PC-3 (cell line): ENCODE measurements at regions not wholly inside any gene's neighbourhood (a gene's known extent, or its start where the extent isn't known, plus 50 kb on each side); places are given as distances from the start of the nearest gene placed in this dataset.

Experiments
- ATAC-seq: fragments of 200-7000 bp; cut with Tn5 transposase; 2 replicates; pipeline ENCODE4 v1.9.1; 2020; ENCODE audit warnings: mild to moderate bottlenecking, moderate library complexity
- BruUV-seq: library from RNA; stranded (reverse); fragments of 400-500 nt; replicated peaks from 2 replicates; lab custom pipeline; 2021; lab: Mats Ljungman, UMichigan
- CTCF ChIA-PET: fragments of 300-600 bp; sonication (Branson Sonifier 250); formaldehyde crosslinking; loops from one replicate; lab custom pipeline; 2022; ENCODE audit warnings: antibody characterized with exemption; lab: Charles Lee
- POLR2A ChIA-PET: fragments of 300-600 bp; sonication (Branson Sonifier 250); formaldehyde crosslinking; loops from one replicate; lab custom pipeline; 2022; ENCODE audit warnings: antibody characterized with exemption; ENCODE audit not compliant: unreplicated experiment; lab: Charles Lee
- DNase-seq: peaks from one replicate; pipeline ENCODE4 v3.0.0-alpha.2; 2015
- H2AFZ ChIP-seq: fragments of 300-600 bp; sonication (generic); 2 replicates; pipeline ENCODE4 v1.6.0; 2016; ENCODE audit warnings: antibody characterized with exemption, low read length
- H3F3A ChIP-seq: fragments of 300-600 bp; sonication (generic); one replicate; pipeline ENCODE4 v1.6.0; 2017; ENCODE audit warnings: antibody characterized with exemption, low read length, control low read depth, mild to moderate bottlenecking; ENCODE audit not compliant: unreplicated experiment
- H3K27ac ChIP-seq: fragments of 300-600 bp; sonication (generic); 2 replicates; pipeline ENCODE4 v1.5.1; 2016; ENCODE audit warnings: mild to moderate bottlenecking, low read length
- H3K27me3 ChIP-seq: fragments of 300-600 bp; sonication (generic); 2 replicates; pipeline ENCODE4 v1.6.1; 2016; ENCODE audit warnings: low read length, mixed read lengths
- H3K36me3 ChIP-seq: fragments of 300-600 bp; sonication (generic); 2 replicates; pipeline ENCODE4 v1.6.1; 2016; ENCODE audit warnings: low read depth, mixed run types, low read length, mixed read lengths
- H3K4me1 ChIP-seq: fragments of 300-600 bp; sonication (generic); 2 replicates; pipeline ENCODE4 v1.5.1; 2016; ENCODE audit warnings: low read length; ENCODE audit not compliant: insufficient read depth
- H3K4me2 ChIP-seq: fragments of 300-600 bp; sonication (generic); 2 replicates; pipeline ENCODE4 v1.6.0; 2016; ENCODE audit warnings: low read length
- H3K4me3 ChIP-seq: fragments of 300-600 bp; sonication (generic); 2 replicates; pipeline ENCODE4 v1.5.1; 2016; ENCODE audit warnings: mild to moderate bottlenecking, low read length, mixed read lengths
- H3K79me2 ChIP-seq: fragments of 300-600 bp; sonication (generic); 2 replicates; pipeline ENCODE4 v1.6.1; 2017; ENCODE audit warnings: low read length, mixed read lengths
- H3K9ac ChIP-seq: fragments of 300-600 bp; sonication (generic); 2 replicates; pipeline ENCODE4 v1.6.0; 2016; ENCODE audit warnings: mild to moderate bottlenecking, low read length
- H3K9me2 ChIP-seq: fragments of 300-600 bp; sonication (generic); replicated peaks from 2 replicates; pipeline ENCODE4 v1.6.1; 2016; ENCODE audit warnings: mixed run types, low read length, mixed read lengths
- H3K9me3 ChIP-seq: fragments of 300-600 bp; sonication (generic); 2 replicates; pipeline ENCODE4 v1.6.1; 2016; ENCODE audit warnings: low read length, mixed read lengths
- H4K20me1 ChIP-seq: fragments of 300-600 bp; sonication (generic); 2 replicates; pipeline ENCODE4 v1.6.1; 2016; ENCODE audit warnings: low read length, mixed read lengths
- CTCF ChIP-seq: fragments of 300-600 bp; sonication (generic); conservative IDR thresholded peaks from 2 replicates; pipeline ENCODE4 v1.5.1; 2017; ENCODE audit warnings: antibody characterized with exemption, low read depth, mild to moderate bottlenecking, low read length
- EZH2 ChIP-seq: fragments of 300-600 bp; sonication (generic); IDR thresholded peaks from one replicate; pipeline ENCODE4 v1.6.1; 2017; ENCODE audit warnings: antibody characterized with exemption, mild to moderate bottlenecking, low read length; ENCODE audit not compliant: unreplicated experiment
- EZH2phosphoT487 ChIP-seq: fragments of 300-600 bp; sonication (generic); IDR thresholded peaks from 2 replicates; pipeline ENCODE4 v1.6.1; 2018; ENCODE audit warnings: mild to moderate bottlenecking, antibody characterized with exemption, low read length, borderline replicate concordance
- intact Hi-C: fragments of 100-400 bp; cut with micrococcal nuclease; formaldehyde crosslinking; loops from 2 replicates; pipeline ENCODE4 v1.9.0; 2023

- no peak for ATAC-seq
- intact Hi-C loops = no loop called here
- no peaks in the 10 kb centered on the region for H3K36me3 ChIP-seq
- no TSS peak for BruUV-seq
- POLR2A ChIA-PET = no interaction called here
- H3K9me2 ChIP-seq = no peaks in the 10 kb centered on the region
- no peaks in the 10 kb centered on the region for H3K27me3 ChIP-seq
- H3K4me2 ChIP-seq = no peak overlapping the region
- no peaks in the 10 kb centered on the region for H4K20me1 ChIP-seq
- H2AFZ ChIP-seq = no peak overlapping the region
- DNase-seq = no peak
- CTCF ChIA-PET = no interaction called here
- no peaks in the 10 kb centered on the region for H3K79me2 ChIP-seq
- H3K9ac ChIP-seq = no peak overlapping the region
- H3K4me1 ChIP-seq = no peaks in the 10 kb centered on the region
- no peaks in the 10 kb centered on the region for H3F3A ChIP-seq
- no peak for TF ChIP-seq EZH2phosphoT487
- TF ChIP-seq EZH2 = no peak
- TF ChIP-seq CTCF = no peak
- no peak overlapping the region for H3K27ac ChIP-seq
- no peak overlapping the region for H3K4me3 ChIP-seq
- no peaks in the 10 kb centered on the region for H3K9me3 ChIP-seq
These were observed 71.2 kb upstream of the SHISAL1 start for GRCh38 chr22:44383652-44384562.

GRCh38 chr22:44383064-44383575, 70.4 kb upstream of the SHISAL1 start:
- no peaks in the 10 kb centered on the region for H3K9me3 ChIP-seq
- no peak overlapping the region for H3K9ac ChIP-seq
- no peaks in the 10 kb centered on the region for H3K79me2 ChIP-seq
- CTCF ChIA-PET = no interaction called here
- intact Hi-C loops = no loop called here
- no peak overlapping the region for H3K27ac ChIP-seq
- TF ChIP-seq EZH2 (no peak), CTCF (no peak), EZH2phosphoT487 (no peak)
- H3K27me3 ChIP-seq = no peaks in the 10 kb centered on the region
- no peaks in the 10 kb centered on the region for H3F3A ChIP-seq
- no TSS peak for BruUV-seq
- no peaks in the 10 kb centered on the region for H3K36me3 ChIP-seq
- ATAC-seq = no peak
- no peaks in the 10 kb centered on the region for H3K4me1 ChIP-seq
- no peak for DNase-seq
- no peak overlapping the region for H3K4me2 ChIP-seq
- H3K9me2 ChIP-seq = no peaks in the 10 kb centered on the region
- POLR2A ChIA-PET = no interaction called here
- H4K20me1 ChIP-seq = no peaks in the 10 kb centered on the region
- no peak overlapping the region for H2AFZ ChIP-seq
- no peak overlapping the region for H3K4me3 ChIP-seq
